ENCODE measurements at regions not wholly inside any gene's neighbourhood (a gene's known extent, or its start where the extent isn't known, plus 50 kb on each side); places are given as distances from the start of the nearest gene placed in this dataset.

- DNase-seq: no peak
- TF ChIP-seq CTCF (IDR thresholded peaks at IDR 0.05): no peak
- intact Hi-C loops (cut with DNase I): no loop called here
- no peak for ATAC-seq
- no peak overlapping the region for H3K4me3 ChIP-seq
- H3K27ac ChIP-seq: no peak overlapping the region
- H3K4me1 ChIP-seq: no peaks in the 10 kb centered on the region
- peaks cover 4% of the 10 kb centered on the region for H3K9me3 ChIP-seq
- H3K36me3 ChIP-seq: no peaks in the 10 kb centered on the region
- H3K27me3 ChIP-seq (ENCODE audit: low read depth): no peaks in the 10 kb centered on the region
These were observed 345.5 kb upstream of the PRICKLE1 start for GRCh38 chr12:42935090-42935489.

- no peak for ATAC-seq
- no peak overlapping the region for H3K27ac ChIP-seq
- intact Hi-C loops (cut with DNase I): no loop called here
- DNase-seq: no peak
- H3K4me3 ChIP-seq: no peak overlapping the region
- H3K9me3 ChIP-seq: no peaks in the 10 kb centered on the region
- no peaks in the 10 kb centered on the region for H3K27me3 ChIP-seq (ENCODE audit: low read depth)
- TF ChIP-seq CTCF (IDR thresholded peaks at IDR 0.05): no peak
- H3K36me3 ChIP-seq: no peaks in the 10 kb centered on the region
- no peaks in the 10 kb centered on the region for H3K4me1 ChIP-seq
These were observed 344.0 kb upstream of the PRICKLE1 start for GRCh38 chr12:42933461-42934081.

- no peak overlapping the region for H3K4me3 ChIP-seq
- no peak for ATAC-seq
- intact Hi-C loops (cut with DNase I): no loop called here
- no peak for DNase-seq
- H3K27me3 ChIP-seq (ENCODE audit: low read depth): no peaks in the 10 kb centered on the region
- H3K36me3 ChIP-seq: no peaks in the 10 kb centered on the region
- no peaks in the 10 kb centered on the region for H3K9me3 ChIP-seq
- no peaks in the 10 kb centered on the region for H3K4me1 ChIP-seq
- no peak overlapping the region for H3K27ac ChIP-seq
- no peak for TF ChIP-seq CTCF (IDR thresholded peaks at IDR 0.05)
These were observed 343.4 kb upstream of the PRICKLE1 start for GRCh38 chr12:42932936-42933335.

GRCh38 chr12:42926232-42926631 lies 336.7 kb upstream of the PRICKLE1 start:
- intact Hi-C loops (cut with DNase I): no loop called here

GRCh38 chr12:42924482-42924881 lies 334.9 kb upstream of the PRICKLE1 start:
- intact Hi-C loops (cut with DNase I): no loop called here
- Histone ChIP-seq H3K27ac (no peak overlapping the region), H3K9me3 (no peaks in the 10 kb centered on the region), H3K4me3 (no peak overlapping the region), H3K36me3 (no peaks in the 10 kb centered on the region), H3K27me3 (ENCODE audit: low read depth) (no peaks in the 10 kb centered on the region), H3K4me1 (peaks cover 13% of the 10 kb centered on the region)
- no peak for TF ChIP-seq CTCF (IDR thresholded peaks at IDR 0.05)
- ATAC-seq (no peak), DNase-seq (no peak)

More at GRCh38 chr12:42926232-42926631, 336.7 kb upstream of the PRICKLE1 start:
- H3K27me3 ChIP-seq (ENCODE audit: low read depth): no peaks in the 10 kb centered on the region
- H3K4me1 ChIP-seq: peaks cover 13% of the 10 kb centered on the region
- ATAC-seq (no peak), DNase-seq (no peak)
- H3K4me3 ChIP-seq: no peak overlapping the region
- no peak for TF ChIP-seq CTCF (IDR thresholded peaks at IDR 0.05)
- no peak overlapping the region for H3K27ac ChIP-seq
- no peaks in the 10 kb centered on the region for H3K9me3 ChIP-seq
- no peaks in the 10 kb centered on the region for H3K36me3 ChIP-seq

Measured in lower lobe of right lung (tissue), 2 donors.